Caco-2 (cell line): ENCODE measurements at regions not wholly inside any gene's neighbourhood (a gene's known extent, or its start where the extent isn't known, plus 50 kb on each side); places are given as distances from the start of the nearest gene placed in this dataset.

Experiments
- BruUV-seq: library from RNA; stranded (reverse); fragments of 400-500 nt; replicated peaks from 2 replicates; lab custom pipeline; 2021; lab: Mats Ljungman, UMichigan
- CTCF ChIA-PET: fragments of 300-600 bp; sonication (Branson Sonifier 250); formaldehyde crosslinking; loops from one replicate; lab custom pipeline; 2022; ENCODE audit warnings: antibody characterized with exemption; lab: Charles Lee
- POLR2A ChIA-PET: fragments of 300-600 bp; sonication (Branson Sonifier 250); formaldehyde crosslinking; loops from one replicate; lab custom pipeline; 2022; ENCODE audit warnings: antibody characterized with exemption; lab: Charles Lee
- DNase-seq, 2 experiments: peaks; one replicate each; pipeline versions ENCODE4 v3.0.0 to v3.0.0-alpha.2; 2020 to 2022
- H3K27me3 ChIP-seq: replicated peaks from 2 replicates; pipeline ENCODE4 v1.6.0; 2011; ENCODE audit warnings: low read length; ENCODE audit not compliant: control insufficient read depth, insufficient read depth
- H3K36me3 ChIP-seq: 2 replicates; pipeline ENCODE4 v1.5.1; 2011; ENCODE audit warnings: low read length; ENCODE audit not compliant: control insufficient read depth, insufficient read depth
- H3K4me1 ChIP-seq: fragments of 250-450 bp; sonication (Bioruptor Pico); 2 replicates; pipeline ENCODE4 v1.5.1; 2020; ENCODE audit warnings: mild to moderate bottlenecking
- H3K4me3 ChIP-seq: 2 replicates; pipeline ENCODE4 v1.5.1; 2011; ENCODE audit warnings: low read depth, mild to moderate bottlenecking, control low read depth, low read length
- H3K9me3 ChIP-seq: fragments of 250-450 bp; sonication (Bioruptor Pico); 2 replicates; pipeline ENCODE4 v1.5.1; 2020; ENCODE audit warnings: mild to moderate bottlenecking, moderate library complexity
- H3K27ac Mint-ChIP-seq: one replicate; pipeline ENCODE4 v1.8.0; 2022; ENCODE audit warnings: mixed read lengths; ENCODE audit not compliant: unreplicated experiment
- H3K27me3 Mint-ChIP-seq: one replicate; pipeline ENCODE4 v1.8.0; 2022; ENCODE audit warnings: mixed read lengths; ENCODE audit not compliant: insufficient read depth, unreplicated experiment
- H3K36me3 Mint-ChIP-seq: one replicate; pipeline ENCODE4 v1.8.0; 2022; ENCODE audit warnings: mild to moderate bottlenecking, mixed read lengths; ENCODE audit not compliant: insufficient read depth, unreplicated experiment
- H3K4me1 Mint-ChIP-seq: one replicate; pipeline ENCODE4 v1.8.0; 2022; ENCODE audit warnings: low read depth, mixed read lengths; ENCODE audit not compliant: unreplicated experiment
- H3K4me3 Mint-ChIP-seq: one replicate; pipeline ENCODE4 v1.8.0; 2022; ENCODE audit warnings: mild to moderate bottlenecking, moderate library complexity, mixed read lengths; ENCODE audit not compliant: unreplicated experiment
- H3K9me3 Mint-ChIP-seq: one replicate; pipeline ENCODE4 v1.8.0; 2022; ENCODE audit warnings: mixed read lengths; ENCODE audit not compliant: unreplicated experiment
- CTCF ChIP-seq, 2 experiments: fragments of 200-600 bp in 1 of 2; IDR thresholded peaks; 1 replicate in 1 of 2; 2 replicates in 1 of 2; pipeline versions ENCODE4 v1.5.1 to v1.8.0; 2011 to 2022; ENCODE audit warnings: antibody characterized with exemption in 1 of 2, control low read depth in 1 of 2, inconsistent platforms in 1 of 2, low read depth in 1 of 2, low read length in 1 of 2, mild to moderate bottlenecking in 1 of 2, moderate library complexity in 1 of 2; ENCODE audit not compliant: insufficient read depth in 1 of 2, severe bottlenecking in 1 of 2, unreplicated experiment in 1 of 2
- intact Hi-C: fragments of 100-400 bp; cut with micrococcal nuclease; formaldehyde crosslinking; loops from one replicate; pipeline ENCODE4 v1.10.0; 2022; ENCODE audit not compliant: unreplicated experiment

GRCh38 chr4:138399081-138399480 is 156.9 kb upstream of the SLC7A11 start:
- no peaks in the 10 kb centered on the region for H3K36me3 ChIP-seq
- no peaks in the 10 kb centered on the region for H3K4me1 Mint-ChIP-seq
- H3K4me3 Mint-ChIP-seq = no peak overlapping the region
- no peak overlapping the region for H3K4me3 ChIP-seq
- H3K27me3 ChIP-seq = no peaks in the 10 kb centered on the region
- TF ChIP-seq CTCF (IDR thresholded peaks at IDR 0.05; ENCODE audit: insufficient read depth in 1 of 2, low read depth in 1 of 2, low read length in 1 of 2, severe bottlenecking in 1 of 2, unreplicated experiment in 1 of 2) = no peak
- no peak overlapping the region for H3K27ac Mint-ChIP-seq
- CTCF ChIA-PET = no interaction called here
- no peaks in the 10 kb centered on the region for H3K9me3 ChIP-seq
- no peak for DNase-seq
- no peaks in the 10 kb centered on the region for H3K9me3 Mint-ChIP-seq
- H3K4me1 ChIP-seq = no peaks in the 10 kb centered on the region
- intact Hi-C loops = no loop called here
- no peaks in the 10 kb centered on the region for H3K36me3 Mint-ChIP-seq
- POLR2A ChIA-PET = no interaction called here
- peaks cover 6% of the 10 kb centered on the region for H3K27me3 Mint-ChIP-seq
- no TSS peak for BruUV-seq

- Mint-ChIP-seq H3K27me3 (peaks cover 6% of the 10 kb centered on the region), H3K4me3 (no peak overlapping the region), H3K9me3 (no peaks in the 10 kb centered on the region), H3K36me3 (no peaks in the 10 kb centered on the region), H3K27ac (no peak overlapping the region), H3K4me1 (no peaks in the 10 kb centered on the region)
- Histone ChIP-seq H3K4me3 (no peak overlapping the region), H3K27me3 (no peaks in the 10 kb centered on the region), H3K36me3 (no peaks in the 10 kb centered on the region), H3K9me3 (no peaks in the 10 kb centered on the region), H3K4me1 (no peaks in the 10 kb centered on the region)
- ChIA-PET CTCF (no interaction called here), POLR2A (no interaction called here)
- intact Hi-C loops = no loop called here
- no peak for TF ChIP-seq CTCF (IDR thresholded peaks at IDR 0.05; ENCODE audit: insufficient read depth in 1 of 2, low read depth in 1 of 2, low read length in 1 of 2, severe bottlenecking in 1 of 2, unreplicated experiment in 1 of 2)
- no TSS peak for BruUV-seq
- DNase-seq = no peak
Observed at GRCh38 chr4:138398322-138398721, 156.2 kb upstream of the SLC7A11 start.

GRCh38 chr4:138393886-138394610 is 151.9 kb upstream of the SLC7A11 start:
- no peak overlapping the region for H3K4me3 Mint-ChIP-seq
- no peak overlapping the region for H3K4me3 ChIP-seq
- no peaks in the 10 kb centered on the region for H3K36me3 ChIP-seq
- H3K4me1 ChIP-seq = no peaks in the 10 kb centered on the region
- peaks cover 9% of the 10 kb centered on the region for H3K27me3 Mint-ChIP-seq
- POLR2A ChIA-PET = no interaction called here
- DNase-seq = no peak
- no peaks in the 10 kb centered on the region for H3K9me3 ChIP-seq
- no peak for TF ChIP-seq CTCF (IDR thresholded peaks at IDR 0.05; ENCODE audit: insufficient read depth in 1 of 2, low read depth in 1 of 2, low read length in 1 of 2, severe bottlenecking in 1 of 2, unreplicated experiment in 1 of 2)
- no peaks in the 10 kb centered on the region for H3K36me3 Mint-ChIP-seq
- H3K4me1 Mint-ChIP-seq = no peaks in the 10 kb centered on the region
- CTCF ChIA-PET = no interaction called here
- H3K9me3 Mint-ChIP-seq = no peaks in the 10 kb centered on the region
- no peaks in the 10 kb centered on the region for H3K27me3 ChIP-seq
- intact Hi-C loops = no loop called here
- H3K27ac Mint-ChIP-seq = no peak overlapping the region
- no TSS peak for BruUV-seq
